Body of pancreas (tissue), 4 donors: ENCODE measurements at regions not wholly inside any gene's neighbourhood (a gene's known extent, or its start where the extent isn't known, plus 50 kb on each side); places are given as distances from the start of the nearest gene placed in this dataset.

Experiments
- ATAC-seq: fragments of 150-250 bp; one replicate; pipeline ENCODE4 v1.9.1; 2016
- DNase-seq, 4 donors: peaks; one replicate each; pipeline ENCODE4 v3.0.0-alpha.2; 2019
- H3K27ac ChIP-seq, 4 donors: fragments of 200-600 bp; sonication (generic); 1 replicate in 3 of 4; 2 replicates in 1 of 4; pipeline versions ENCODE4 v1.5.1 to v1.6.1; 2016 to 2019; ENCODE audit warnings: mild to moderate bottlenecking in 1 of 4, mixed read lengths in 1 of 4, moderate library complexity in 1 of 4
- H3K27me3 ChIP-seq, 2 donors: fragments of 200-600 bp; sonication (generic); one replicate each; pipeline ENCODE4 v1.6.0; 2016; ENCODE audit warnings: mild to moderate bottlenecking in 1 of 2
- H3K36me3 ChIP-seq, 2 donors: fragments of 200-600 bp; sonication (generic); replicated peaks in 1 of 2; 2 replicates each; pipeline ENCODE4 v1.5.1; 2016; ENCODE audit warnings: low read depth in 2 of 2; ENCODE audit not compliant: insufficient read depth in 1 of 2
- H3K4me1 ChIP-seq: fragments of 200-600 bp; sonication (generic); one replicate; pipeline ENCODE4 v1.6.0; 2016
- H3K4me3 ChIP-seq, 2 donors: fragments of 200-600 bp; sonication (generic); 1 replicate in 1 of 2; 2 replicates in 1 of 2; pipeline ENCODE4 v1.5.1; 2016 to 2019
- H3K9me3 ChIP-seq, 3 donors: fragments of 200-600 bp; sonication (generic); 1 replicate in 2 of 3; 2 replicates in 1 of 3; pipeline ENCODE4 v1.5.1; 2016
- POLR2A ChIP-seq, 3 donors: fragments of 450-650 bp; IDR thresholded peaks; one replicate each; pipeline ENCODE4 v1.6.1; 2016; ENCODE audit warnings: antibody characterized with exemption in 3 of 3, mild to moderate bottlenecking in 2 of 3
- WGBS, 2 donors: methylation state at CpG; one replicate each; pipeline ENCODE4 v1.1.5; 2017; 5-methylcytosine and 5-hydroxymethylcytosine counted together
- intact Hi-C: fragments of 100-400 bp; cut with DNase I; formaldehyde crosslinking; loops from one replicate; pipeline ENCODE4 v1.15.1; 2023
- TF ChIP-seq, protein P1 (sequence below), 7 experiments: fragments of 450-650 bp in 4 of 7; fragments of 200-600 bp in 3 of 7; sonication (generic) in 3 of 7; IDR thresholded peaks; one replicate each; pipeline ENCODE4 v1.5.1; 2016 to 2019; ENCODE audit warnings: antibody characterized with exemption in 7 of 7

DNA sequence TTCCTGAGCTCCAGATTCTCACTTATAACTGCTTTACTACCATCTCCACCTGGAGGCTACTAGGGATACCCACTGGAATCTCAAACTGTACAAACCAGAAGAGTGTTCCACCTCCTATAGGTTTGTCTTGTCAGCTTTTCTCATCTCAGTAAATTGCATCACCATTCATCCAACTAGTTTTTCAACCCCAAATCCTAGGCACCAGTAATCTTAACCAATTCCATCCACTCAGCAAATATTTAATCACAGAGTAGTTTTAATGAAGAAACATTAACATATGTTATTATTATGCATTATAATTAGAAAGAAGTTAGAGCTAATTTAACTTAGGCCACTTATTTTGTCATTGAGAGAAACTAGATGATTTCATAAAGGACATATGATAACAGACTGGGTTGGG lies 635.0 kb downstream of the DCDC2C start:
- no peaks in the 10 kb centered on the region for H3K9me3 ChIP-seq
- TF ChIP-seq, protein P1, sequence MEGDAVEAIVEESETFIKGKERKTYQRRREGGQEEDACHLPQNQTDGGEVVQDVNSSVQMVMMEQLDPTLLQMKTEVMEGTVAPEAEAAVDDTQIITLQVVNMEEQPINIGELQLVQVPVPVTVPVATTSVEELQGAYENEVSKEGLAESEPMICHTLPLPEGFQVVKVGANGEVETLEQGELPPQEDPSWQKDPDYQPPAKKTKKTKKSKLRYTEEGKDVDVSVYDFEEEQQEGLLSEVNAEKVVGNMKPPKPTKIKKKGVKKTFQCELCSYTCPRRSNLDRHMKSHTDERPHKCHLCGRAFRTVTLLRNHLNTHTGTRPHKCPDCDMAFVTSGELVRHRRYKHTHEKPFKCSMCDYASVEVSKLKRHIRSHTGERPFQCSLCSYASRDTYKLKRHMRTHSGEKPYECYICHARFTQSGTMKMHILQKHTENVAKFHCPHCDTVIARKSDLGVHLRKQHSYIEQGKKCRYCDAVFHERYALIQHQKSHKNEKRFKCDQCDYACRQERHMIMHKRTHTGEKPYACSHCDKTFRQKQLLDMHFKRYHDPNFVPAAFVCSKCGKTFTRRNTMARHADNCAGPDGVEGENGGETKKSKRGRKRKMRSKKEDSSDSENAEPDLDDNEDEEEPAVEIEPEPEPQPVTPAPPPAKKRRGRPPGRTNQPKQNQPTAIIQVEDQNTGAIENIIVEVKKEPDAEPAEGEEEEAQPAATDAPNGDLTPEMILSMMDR (IDR thresholded peaks at IDR 0.05): no peak
- no peaks in the 10 kb centered on the region for H3K4me1 ChIP-seq
- no peaks in the 10 kb centered on the region for H3K27me3 ChIP-seq
- ATAC-seq (no peak), DNase-seq (no peak)
- H3K36me3 ChIP-seq: no peaks in the 10 kb centered on the region
- H3K4me3 ChIP-seq: no peak overlapping the region
- intact Hi-C loops: no loop called here
- H3K27ac ChIP-seq: no peak overlapping the region

DNA sequence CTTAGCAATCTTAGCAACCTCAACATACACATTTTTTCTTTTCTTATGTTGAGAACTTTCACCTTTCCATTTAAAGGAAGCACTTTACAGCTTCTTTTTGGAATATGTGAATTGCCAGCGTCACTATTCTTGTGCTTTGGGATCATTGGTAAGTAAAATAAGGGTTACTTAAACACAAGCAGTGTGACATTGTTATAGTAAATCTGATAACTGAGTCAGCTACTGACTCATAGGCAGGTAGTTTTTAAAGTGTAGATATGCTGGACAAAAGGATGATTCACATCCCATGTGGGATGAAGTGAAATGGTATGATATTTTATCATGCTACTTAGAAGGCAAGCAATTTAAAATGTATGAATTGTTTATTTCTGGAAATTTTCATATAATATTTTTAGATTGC lies 637.2 kb downstream of the DCDC2C start:
- Histone ChIP-seq H3K4me3 (no peak overlapping the region), H3K27me3 (no peaks in the 10 kb centered on the region), H3K27ac (no peak overlapping the region), H3K36me3 (no peaks in the 10 kb centered on the region), H3K9me3 (no peaks in the 10 kb centered on the region), H3K4me1 (no peaks in the 10 kb centered on the region)
- WGBS, 2 donors: 54 to 82% methylated on average over 1 of the region's 1 CpG
- no peak for TF ChIP-seq POLR2A (IDR thresholded peaks at IDR 0.05)
- TF ChIP-seq, protein P1 (IDR thresholded peaks at IDR 0.05): no peak
- DNase-seq (no peak), ATAC-seq (no peak)
- intact Hi-C loops: no loop called here

DNA sequence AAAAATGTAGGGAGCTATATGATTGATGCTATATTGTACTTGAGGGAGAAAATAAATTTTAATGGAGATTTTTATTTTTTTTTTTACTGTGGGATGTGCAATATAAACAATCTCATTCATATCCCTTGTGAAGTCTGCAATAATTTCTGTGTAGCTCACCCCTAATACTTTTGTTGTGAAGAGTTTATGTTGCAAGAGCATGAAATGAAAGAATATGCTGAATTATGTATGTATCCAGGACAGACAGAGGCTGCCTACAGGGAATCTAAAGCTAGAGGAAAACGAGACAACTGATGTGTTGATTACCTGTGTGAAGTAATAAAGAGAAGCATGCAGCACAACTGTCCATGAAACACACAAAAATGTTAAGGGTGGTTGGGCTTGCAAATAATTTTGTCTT lies 643.3 kb downstream of the DCDC2C start:
- H3K4me3 ChIP-seq: no peak overlapping the region
- 29 to 33% methylated on average over 1 of the region's 1 CpG for WGBS, 2 donors
- H3K27ac ChIP-seq: no peak overlapping the region
- ATAC-seq (no peak), DNase-seq (no peak)
- H3K27me3 ChIP-seq: no peaks in the 10 kb centered on the region
- TF ChIP-seq, protein P1 (IDR thresholded peaks at IDR 0.05): no peak
- no peak for TF ChIP-seq POLR2A (IDR thresholded peaks at IDR 0.05)
- H3K36me3 ChIP-seq: no peaks in the 10 kb centered on the region
- intact Hi-C loops: no loop called here
- H3K4me1 ChIP-seq: no peaks in the 10 kb centered on the region
- no peaks in the 10 kb centered on the region for H3K9me3 ChIP-seq

DNA sequence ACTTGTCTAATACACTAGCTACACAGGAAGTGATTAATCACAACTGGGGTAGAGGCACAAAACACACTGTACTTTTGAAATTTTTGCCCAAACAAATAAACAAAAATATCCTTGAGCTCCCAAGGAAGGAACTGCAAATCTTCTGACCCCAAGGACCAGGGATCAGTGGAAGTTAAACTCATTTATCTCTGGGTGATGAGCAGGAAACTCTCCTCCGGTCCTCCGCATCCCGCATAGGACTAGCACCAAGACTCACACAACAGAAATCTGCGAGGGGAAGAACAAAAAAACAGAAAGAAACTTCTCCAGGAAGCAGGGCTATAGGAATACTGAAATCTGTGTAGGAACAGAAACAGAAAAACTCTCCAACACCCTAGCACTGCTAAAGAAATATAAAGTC lies 650.3 kb downstream of the DCDC2C start:
- no peaks in the 10 kb centered on the region for H3K9me3 ChIP-seq
- no peak for ATAC-seq
- intact Hi-C loops: no loop called here

DNA sequence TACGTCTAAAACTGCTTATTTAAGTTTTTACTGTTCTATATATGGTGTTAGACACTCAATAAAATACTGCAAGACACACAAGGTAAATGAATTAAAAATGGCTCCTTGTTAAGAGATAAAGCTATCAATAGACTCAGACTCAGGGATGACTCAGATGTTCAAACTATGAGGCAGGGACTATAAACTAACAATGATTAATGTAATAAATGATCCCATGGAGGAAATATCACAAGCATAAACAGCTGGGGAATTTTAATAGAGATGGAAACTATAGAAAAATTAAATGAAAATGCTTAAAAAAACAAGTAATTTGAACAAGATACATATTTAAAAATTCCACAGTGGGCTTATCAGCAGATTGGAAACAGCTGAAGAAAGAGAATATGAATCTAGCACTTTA lies 650.8 kb downstream of the DCDC2C start:
- TF ChIP-seq, protein P1 (IDR thresholded peaks at IDR 0.05): no peak
- no peak for TF ChIP-seq POLR2A (IDR thresholded peaks at IDR 0.05)
- DNase-seq: no peak
- no peaks in the 10 kb centered on the region for H3K4me1 ChIP-seq
- ATAC-seq: no peak
- no peak overlapping the region for H3K4me3 ChIP-seq
- H3K27me3 ChIP-seq: no peaks in the 10 kb centered on the region
- no peaks in the 10 kb centered on the region for H3K9me3 ChIP-seq
- no peak overlapping the region for H3K27ac ChIP-seq
- no peaks in the 10 kb centered on the region for H3K36me3 ChIP-seq
- intact Hi-C loops: no loop called here
- 53 to 57% methylated on average over 1 of the region's 1 CpG for WGBS, 2 donors

More for the DNA sequence above, 650.3 kb downstream of the DCDC2C start:
- no peak for DNase-seq
- Histone ChIP-seq H3K27ac (no peak overlapping the region), H3K4me3 (no peak overlapping the region), H3K27me3 (no peaks in the 10 kb centered on the region), H3K4me1 (no peaks in the 10 kb centered on the region), H3K36me3 (no peaks in the 10 kb centered on the region)
- WGBS, 2 donors: 73 to 80% methylated on average over 4 of the region's 4 CpGs
- TF ChIP-seq, protein P1 (IDR thresholded peaks at IDR 0.05): no peak
- TF ChIP-seq POLR2A (IDR thresholded peaks at IDR 0.05): no peak
